SIG-M5 treated with dmso at 0.1 percent for 504 hours (cell line): ENCODE measurements at regions not wholly inside any gene's neighbourhood (a gene's known extent, or its start where the extent isn't known, plus 50 kb on each side); places are given as distances from the start of the nearest gene placed in this dataset.

Experiments
- DNase-seq: peaks from one replicate; lab custom pipeline; 2025; ENCODE audit not compliant: unreplicated experiment; lab: John Stamatoyannopoulos, UW

DNA sequence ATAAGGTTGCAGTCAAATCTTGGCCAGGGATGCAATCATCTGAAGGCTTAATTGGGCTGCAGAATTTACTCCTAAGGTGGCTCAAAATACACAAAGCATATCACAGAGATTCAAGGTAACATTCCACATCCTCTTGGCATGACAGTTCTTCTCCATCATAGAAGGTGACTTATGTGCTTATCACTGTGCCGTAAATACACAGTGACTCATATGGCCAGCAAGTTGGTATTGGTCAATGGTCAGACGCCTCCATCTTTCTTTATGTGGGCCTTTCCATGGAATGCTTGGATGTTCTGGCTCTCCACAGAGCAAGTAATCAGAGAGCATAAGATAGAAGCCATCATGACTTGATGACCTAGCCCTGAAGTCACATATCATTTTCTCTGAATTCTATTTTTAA is 168.8 kb upstream of the ST8SIA2 start:
- DNase-seq = no peak

GRCh38 chr15:92226020-92226612 is 167.6 kb upstream of the ST8SIA2 start:
- DNase-seq = peak; percentile 36

DNA sequence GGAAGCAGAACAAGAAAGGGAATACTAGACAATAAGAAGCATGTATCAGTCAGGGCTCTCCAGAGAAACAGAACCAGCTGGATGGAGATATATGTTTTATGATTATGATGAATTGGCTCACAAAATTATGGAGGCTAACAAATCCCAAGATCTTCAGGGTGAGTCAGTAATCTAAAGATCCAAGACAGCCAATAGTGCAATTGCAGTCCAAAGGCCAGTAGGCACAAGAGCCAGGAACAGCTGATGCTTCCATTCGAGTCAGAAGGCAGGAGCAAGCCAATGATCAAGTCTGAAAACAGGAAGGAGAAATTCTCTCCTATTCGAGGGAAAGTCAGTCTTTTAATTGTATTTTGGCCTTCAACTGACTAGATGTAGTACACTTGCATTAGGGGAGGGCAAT is 164.9 kb upstream of the ST8SIA2 start:
- no peak for DNase-seq

GRCh38 chr15:92231461-92231860 is 162.2 kb upstream of the ST8SIA2 start:
- DNase-seq = no peak

DNA sequence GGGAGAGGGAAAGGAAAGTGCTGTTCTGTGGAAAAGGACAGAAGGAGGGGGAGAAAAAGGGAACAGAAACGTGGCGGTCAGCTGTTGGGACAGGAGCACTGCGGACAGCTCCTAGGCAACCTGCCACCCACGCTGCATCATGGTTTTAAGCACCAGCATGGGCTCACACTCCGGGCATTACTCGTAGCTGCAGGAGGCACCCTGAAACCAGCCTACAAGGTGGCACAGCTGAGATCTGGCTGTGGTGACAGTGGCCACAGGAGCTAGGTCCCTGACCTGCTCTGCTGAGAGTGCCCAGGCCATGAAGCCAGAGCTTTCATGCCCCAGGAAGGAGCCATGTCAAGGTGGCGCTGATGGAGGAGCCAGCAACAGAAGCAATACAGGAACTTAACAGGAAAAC is 161.4 kb upstream of the ST8SIA2 start:
- DNase-seq = no peak

DNA sequence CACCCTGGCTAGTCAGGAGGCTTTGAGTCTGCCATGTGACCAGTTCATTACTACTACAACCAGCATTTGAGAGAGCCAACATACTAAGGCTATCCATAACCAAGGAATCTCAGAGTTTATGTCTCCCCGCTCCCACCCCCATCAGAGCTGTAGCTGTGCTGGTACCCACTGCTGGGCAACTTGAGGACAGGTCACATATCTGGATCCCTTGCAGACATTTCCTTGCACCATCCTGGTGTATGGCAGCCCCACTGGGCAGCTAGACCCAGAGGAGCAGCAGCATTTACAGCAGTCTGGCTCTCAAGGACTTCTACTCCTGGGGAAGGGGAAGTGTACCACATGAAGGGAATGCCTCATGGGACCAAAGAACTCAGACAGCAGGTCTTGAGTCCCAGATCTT is 160.8 kb upstream of the ST8SIA2 start:
- no peak for DNase-seq

- DNase-seq = no peak
These were observed 150.5 kb upstream of the ST8SIA2 start for GRCh38 chr15:92243227-92243626.

GRCh38 chr15:92244703-92245102 is 149.0 kb upstream of the ST8SIA2 start:
- no peak for DNase-seq

DNA sequence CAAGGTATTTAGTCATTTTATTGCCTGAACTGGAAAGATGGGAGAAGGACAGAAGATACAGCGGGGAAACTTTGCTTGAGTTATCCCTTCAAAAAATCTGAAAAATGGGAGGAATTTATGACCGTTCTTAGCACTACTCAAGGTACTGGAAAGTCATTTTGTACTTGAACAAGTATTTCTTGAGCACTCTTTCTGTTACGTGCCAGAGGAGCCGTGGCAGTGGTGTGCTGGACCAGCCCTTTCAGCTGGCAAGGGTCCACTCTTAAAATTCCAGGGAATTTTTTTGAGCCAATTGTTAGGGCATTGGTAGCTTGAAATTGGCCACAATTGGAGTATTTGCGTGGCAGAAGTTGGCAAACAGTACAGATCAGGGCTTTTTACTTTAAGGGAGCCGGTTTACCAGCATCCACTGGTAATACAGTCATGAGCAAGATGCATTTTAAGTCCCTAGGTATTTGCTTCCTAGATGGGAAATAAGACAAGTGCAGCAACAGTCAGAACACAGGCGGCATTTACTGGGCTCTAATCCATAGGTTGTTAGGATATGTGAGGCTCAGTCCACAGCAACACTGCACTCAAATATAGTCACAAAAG is 145.9 kb upstream of the ST8SIA2 start:
- DNase-seq = no peak

DNA sequence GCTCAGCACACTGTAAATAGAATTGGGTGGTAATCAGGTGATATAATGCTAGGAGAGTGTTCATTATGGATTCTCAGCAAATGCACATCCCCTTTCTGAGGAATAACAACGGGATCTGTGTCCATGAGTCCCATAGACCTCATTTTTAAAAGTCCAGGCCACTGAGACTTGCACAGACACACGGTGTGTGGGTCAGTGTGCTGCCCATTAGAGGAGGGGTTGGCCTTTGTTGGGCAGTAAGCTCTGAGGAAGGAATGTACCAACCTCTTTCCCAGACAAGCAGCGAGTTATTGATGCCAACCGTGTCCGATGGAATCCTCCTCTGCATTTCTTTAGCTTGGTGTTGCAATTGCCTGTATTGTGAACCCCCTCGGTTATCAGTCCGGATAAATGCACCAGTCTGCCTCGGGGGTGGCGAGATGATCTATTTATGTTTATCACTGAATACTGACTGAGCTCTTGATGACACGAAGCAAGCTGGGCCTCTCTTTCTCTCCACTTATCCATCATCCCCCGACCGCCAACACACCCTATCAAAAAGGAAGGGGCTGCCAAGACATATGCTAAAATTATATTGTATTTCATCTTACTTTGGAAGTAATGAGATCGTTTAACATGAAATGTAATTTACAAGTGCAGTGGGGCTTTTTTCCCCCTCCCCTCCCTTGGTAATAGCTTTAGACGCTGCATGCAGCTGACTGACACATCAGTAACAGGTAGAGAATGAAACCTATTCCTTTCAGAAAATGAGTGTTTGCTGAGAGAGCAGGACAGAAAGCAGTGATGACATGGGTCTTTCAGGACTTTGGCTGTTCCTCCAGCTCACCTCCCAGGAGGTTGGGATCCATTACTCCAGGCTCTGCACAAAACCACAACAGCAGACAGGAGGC is 126.6 kb upstream of the ST8SIA2 start:
- DNase-seq = no peak

- no peak for DNase-seq
These were observed 124.8 kb upstream of the ST8SIA2 start for GRCh38 chr15:92268900-92269299.

GRCh38 chr15:92271179-92271578 is 122.5 kb upstream of the ST8SIA2 start:
- no peak for DNase-seq

- no peak for DNase-seq
These were observed 121.6 kb upstream of the ST8SIA2 start for GRCh38 chr15:92272106-92272505.

DNA sequence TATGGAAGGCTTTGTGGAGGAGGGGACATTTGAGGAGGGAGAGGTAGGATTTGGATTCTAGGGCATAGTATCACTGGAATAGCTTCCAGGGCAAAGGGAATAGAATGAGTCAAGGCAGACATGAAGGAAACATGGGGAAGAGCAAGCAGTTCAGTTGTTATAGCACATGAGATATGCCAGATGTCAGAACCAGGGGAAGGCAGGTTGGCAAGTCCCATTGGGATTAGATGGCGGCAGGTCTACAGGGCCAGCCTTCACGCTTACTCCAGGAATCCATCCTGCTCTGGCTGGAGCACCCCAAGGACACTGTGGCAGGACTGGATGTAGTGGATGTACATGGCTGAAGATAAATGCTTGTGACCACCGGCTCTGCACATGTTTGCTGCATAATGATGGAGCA is 120.4 kb upstream of the ST8SIA2 start:
- no peak for DNase-seq

DNA sequence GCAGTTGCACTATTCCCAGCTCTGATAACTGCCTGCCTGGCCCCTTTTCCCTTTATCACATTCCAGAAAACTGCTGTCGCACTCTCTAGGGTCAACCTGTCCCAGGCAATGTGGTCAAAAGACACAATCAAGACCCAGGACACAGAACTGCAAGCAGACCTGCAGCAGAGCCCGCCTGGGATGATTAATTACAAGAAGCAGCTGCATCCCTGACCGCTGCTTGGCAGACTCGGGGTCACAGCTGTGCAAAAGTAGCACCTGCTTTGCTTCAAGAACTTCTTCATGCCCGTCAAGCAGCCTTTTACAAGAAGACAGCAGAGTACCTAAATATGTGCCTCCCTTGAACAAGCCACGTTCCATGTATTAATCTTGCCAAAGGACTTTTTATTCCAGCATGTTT is 120.0 kb upstream of the ST8SIA2 start:
- DNase-seq = no peak

DNA sequence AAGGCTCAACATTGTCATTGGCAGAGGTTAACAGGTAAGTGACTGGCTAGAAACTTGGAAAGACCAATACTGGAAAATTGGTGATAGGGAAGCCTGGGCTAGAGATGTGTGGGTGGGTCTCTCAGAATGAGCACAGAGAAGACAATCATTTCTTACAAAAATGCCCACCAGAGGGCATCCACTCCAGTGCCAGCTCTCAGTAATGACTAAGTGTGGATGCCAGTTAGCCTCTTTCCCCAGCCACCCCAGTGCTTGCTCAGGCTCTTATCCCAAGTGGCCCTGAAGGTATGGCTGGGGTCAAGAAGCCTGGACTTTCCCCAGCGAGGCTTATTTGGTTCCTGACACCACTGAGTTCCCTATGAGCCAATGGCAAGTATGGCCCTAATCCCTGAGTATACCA is 115.9 kb upstream of the ST8SIA2 start:
- DNase-seq = peak; percentile 11

GRCh38 chr15:92283813-92284212 is 109.9 kb upstream of the ST8SIA2 start:
- no peak for DNase-seq

GRCh38 chr15:92288755-92289154 is 104.9 kb upstream of the ST8SIA2 start:
- DNase-seq = no peak

DNA sequence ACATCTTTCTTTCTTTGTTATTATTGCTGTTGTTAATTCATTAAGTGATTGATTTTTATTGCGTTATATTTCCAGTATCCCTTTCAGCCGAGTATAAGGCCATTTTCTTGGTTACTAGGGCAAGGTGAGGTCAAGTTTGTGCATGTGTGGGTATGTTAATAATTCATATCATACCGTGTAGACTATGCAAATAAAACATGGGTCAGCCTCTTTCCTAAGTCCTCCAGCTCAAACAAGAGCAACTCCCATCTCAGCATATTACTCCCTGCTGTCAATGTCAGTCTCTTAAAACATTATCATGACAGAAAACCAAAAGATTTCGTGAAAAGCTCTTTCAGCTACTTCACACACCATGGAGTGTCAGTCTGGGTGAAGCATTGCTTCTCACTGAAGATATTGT is 103.9 kb upstream of the ST8SIA2 start:
- no peak for DNase-seq

- no peak for DNase-seq
These were observed 103.2 kb upstream of the ST8SIA2 start for GRCh38 chr15:92290359-92290992.

DNA sequence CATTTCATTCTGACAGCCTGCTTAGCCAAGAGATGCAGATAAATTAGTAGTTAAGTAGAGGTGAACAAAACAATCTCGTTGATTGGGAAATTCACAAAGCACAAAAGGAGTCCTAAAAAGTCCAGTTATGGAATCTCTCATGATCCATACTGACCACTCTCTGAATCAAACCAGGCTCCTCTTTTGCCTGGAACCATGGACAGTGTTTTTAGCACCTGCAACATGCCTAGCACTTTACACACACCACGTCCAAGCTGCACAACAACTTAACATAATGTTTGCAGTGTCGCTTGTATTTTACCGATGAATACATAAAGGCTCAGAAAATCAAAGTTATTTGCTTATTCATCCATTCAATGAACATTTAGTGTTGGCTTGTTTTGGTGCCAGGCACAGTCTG is 101.8 kb upstream of the ST8SIA2 start:
- DNase-seq = no peak

- DNase-seq = no peak
These were observed 98.9 kb upstream of the ST8SIA2 start for GRCh38 chr15:92294759-92295158.
